ENCODE measurements at regions not wholly inside any gene's neighbourhood (a gene's known extent, or its start where the extent isn't known, plus 50 kb on each side); places are given as distances from the start of the nearest gene placed in this dataset.

GRCh38 chr3:72001758-72002157 lies 216.8 kb upstream of the PROK2 start:
- Histone ChIP-seq H3K27me3 (ENCODE audit: insufficient read depth, poor library complexity, severe bottlenecking) (no peaks in the 10 kb centered on the region), H3K27ac (ENCODE audit: poor library complexity, severe bottlenecking) (no peak overlapping the region), H3K9me3 (ENCODE audit: severe bottlenecking) (no peaks in the 10 kb centered on the region), H3K4me1 (ENCODE audit: insufficient read depth, poor library complexity, severe bottlenecking) (peaks cover 9% of the 10 kb centered on the region), H3K36me3 (ENCODE audit: low read depth) (no peaks in the 10 kb centered on the region), H3K4me3 (ENCODE audit: severe bottlenecking) (no peak overlapping the region)
- ATAC-seq (ENCODE audit: low read depth) (no peak), DNase-seq (ENCODE audit: low spot score) (no peak)
- TF ChIP-seq, protein P1, sequence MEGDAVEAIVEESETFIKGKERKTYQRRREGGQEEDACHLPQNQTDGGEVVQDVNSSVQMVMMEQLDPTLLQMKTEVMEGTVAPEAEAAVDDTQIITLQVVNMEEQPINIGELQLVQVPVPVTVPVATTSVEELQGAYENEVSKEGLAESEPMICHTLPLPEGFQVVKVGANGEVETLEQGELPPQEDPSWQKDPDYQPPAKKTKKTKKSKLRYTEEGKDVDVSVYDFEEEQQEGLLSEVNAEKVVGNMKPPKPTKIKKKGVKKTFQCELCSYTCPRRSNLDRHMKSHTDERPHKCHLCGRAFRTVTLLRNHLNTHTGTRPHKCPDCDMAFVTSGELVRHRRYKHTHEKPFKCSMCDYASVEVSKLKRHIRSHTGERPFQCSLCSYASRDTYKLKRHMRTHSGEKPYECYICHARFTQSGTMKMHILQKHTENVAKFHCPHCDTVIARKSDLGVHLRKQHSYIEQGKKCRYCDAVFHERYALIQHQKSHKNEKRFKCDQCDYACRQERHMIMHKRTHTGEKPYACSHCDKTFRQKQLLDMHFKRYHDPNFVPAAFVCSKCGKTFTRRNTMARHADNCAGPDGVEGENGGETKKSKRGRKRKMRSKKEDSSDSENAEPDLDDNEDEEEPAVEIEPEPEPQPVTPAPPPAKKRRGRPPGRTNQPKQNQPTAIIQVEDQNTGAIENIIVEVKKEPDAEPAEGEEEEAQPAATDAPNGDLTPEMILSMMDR (IDR thresholded peaks at IDR 0.05; ENCODE audit: poor library complexity, severe bottlenecking) = no peak

DNA sequence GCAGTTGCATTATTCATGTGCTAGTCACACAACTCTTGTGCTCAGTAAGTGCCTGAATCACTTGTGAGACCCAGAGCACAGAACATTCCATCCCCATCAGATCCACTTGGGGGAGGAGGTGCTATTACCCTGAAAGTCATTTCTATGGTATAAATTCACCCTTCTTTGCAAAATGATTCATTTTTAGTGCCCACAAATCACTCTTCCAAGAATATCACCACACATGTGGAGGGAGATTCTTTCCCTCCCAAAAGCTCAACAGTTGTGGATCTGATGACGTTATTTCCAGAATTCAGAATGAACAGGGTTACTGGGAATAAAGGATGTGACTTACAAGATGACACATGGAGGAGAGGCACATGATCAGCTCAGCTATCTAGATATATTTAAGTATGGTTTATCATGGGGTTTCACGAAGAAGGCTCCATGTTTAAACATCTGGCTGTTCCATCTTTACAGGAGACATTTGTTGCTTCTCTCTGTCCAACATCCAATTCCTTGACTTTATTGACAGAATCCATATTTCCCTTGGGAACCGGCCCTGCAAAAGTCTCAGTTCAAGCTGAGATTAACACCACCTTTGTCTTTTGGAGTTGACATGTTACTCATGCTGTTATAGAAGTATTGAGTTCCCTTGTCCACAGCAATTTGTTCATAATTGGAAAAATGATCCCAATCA lies 214.2 kb upstream of the PROK2 start:
- DNase-seq (ENCODE audit: low spot score) (no peak), ATAC-seq (ENCODE audit: low read depth) (peak; percentile 94)
- no peaks in the 10 kb centered on the region for H3K27me3 ChIP-seq (ENCODE audit: insufficient read depth, poor library complexity, severe bottlenecking)
- H3K36me3 ChIP-seq (ENCODE audit: low read depth) = no peaks in the 10 kb centered on the region
- H3K4me1 ChIP-seq (ENCODE audit: insufficient read depth, poor library complexity, severe bottlenecking) = peaks cover 9% of the 10 kb centered on the region
- peak overlapping the region; percentile 74 for H3K27ac ChIP-seq (ENCODE audit: poor library complexity, severe bottlenecking)
- no peaks in the 10 kb centered on the region for H3K9me3 ChIP-seq (ENCODE audit: severe bottlenecking)
- TF ChIP-seq, protein P1 (IDR thresholded peaks at IDR 0.05; ENCODE audit: poor library complexity, severe bottlenecking) = no peak
- no peak overlapping the region for H3K4me3 ChIP-seq (ENCODE audit: severe bottlenecking)

GRCh38 chr3:71997066-71997653 lies 212.2 kb upstream of the PROK2 start:
- H3K4me3 ChIP-seq (ENCODE audit: severe bottlenecking) = no peak overlapping the region
- H3K36me3 ChIP-seq (ENCODE audit: low read depth) = no peaks in the 10 kb centered on the region
- DNase-seq (ENCODE audit: low spot score) = no peak
- H3K9me3 ChIP-seq (ENCODE audit: severe bottlenecking) = no peaks in the 10 kb centered on the region
- no peak for ATAC-seq (ENCODE audit: low read depth)
- H3K27me3 ChIP-seq (ENCODE audit: insufficient read depth, poor library complexity, severe bottlenecking) = no peaks in the 10 kb centered on the region
- H3K4me1 ChIP-seq (ENCODE audit: insufficient read depth, poor library complexity, severe bottlenecking) = peaks cover 9% of the 10 kb centered on the region
- TF ChIP-seq, protein P1 (IDR thresholded peaks at IDR 0.05; ENCODE audit: poor library complexity, severe bottlenecking) = no peak
- no peak overlapping the region for H3K27ac ChIP-seq (ENCODE audit: poor library complexity, severe bottlenecking)

DNA sequence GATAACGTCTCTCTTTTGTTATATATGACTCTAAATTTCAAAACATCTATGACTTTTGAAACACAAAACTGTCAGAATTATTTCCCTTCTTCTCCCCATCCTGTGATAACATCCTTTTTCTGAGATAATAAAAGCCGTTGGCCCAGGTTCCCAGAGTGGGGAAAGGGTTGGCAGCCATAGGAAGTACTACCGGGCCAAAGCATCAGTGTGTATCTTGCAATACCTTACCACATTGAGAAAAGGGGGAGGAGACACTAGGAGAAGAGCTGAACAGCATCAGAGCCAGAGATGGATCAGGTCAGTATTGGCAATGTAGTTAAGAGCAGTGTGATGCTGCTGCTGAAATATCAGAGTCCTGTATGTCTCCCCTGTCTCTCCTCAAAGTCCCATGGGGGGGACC lies 210.0 kb upstream of the PROK2 start:
- no peaks in the 10 kb centered on the region for H3K9me3 ChIP-seq (ENCODE audit: severe bottlenecking)
- no peaks in the 10 kb centered on the region for H3K27me3 ChIP-seq (ENCODE audit: insufficient read depth, poor library complexity, severe bottlenecking)
- no peak overlapping the region for H3K4me3 ChIP-seq (ENCODE audit: severe bottlenecking)
- DNase-seq (ENCODE audit: low spot score) = no peak
- TF ChIP-seq, protein P1 (IDR thresholded peaks at IDR 0.05; ENCODE audit: poor library complexity, severe bottlenecking) = no peak
- ATAC-seq (ENCODE audit: low read depth) = no peak
- peaks cover 9% of the 10 kb centered on the region for H3K4me1 ChIP-seq (ENCODE audit: insufficient read depth, poor library complexity, severe bottlenecking)
- H3K36me3 ChIP-seq (ENCODE audit: low read depth) = no peaks in the 10 kb centered on the region
- no peak overlapping the region for H3K27ac ChIP-seq (ENCODE audit: poor library complexity, severe bottlenecking)

DNA sequence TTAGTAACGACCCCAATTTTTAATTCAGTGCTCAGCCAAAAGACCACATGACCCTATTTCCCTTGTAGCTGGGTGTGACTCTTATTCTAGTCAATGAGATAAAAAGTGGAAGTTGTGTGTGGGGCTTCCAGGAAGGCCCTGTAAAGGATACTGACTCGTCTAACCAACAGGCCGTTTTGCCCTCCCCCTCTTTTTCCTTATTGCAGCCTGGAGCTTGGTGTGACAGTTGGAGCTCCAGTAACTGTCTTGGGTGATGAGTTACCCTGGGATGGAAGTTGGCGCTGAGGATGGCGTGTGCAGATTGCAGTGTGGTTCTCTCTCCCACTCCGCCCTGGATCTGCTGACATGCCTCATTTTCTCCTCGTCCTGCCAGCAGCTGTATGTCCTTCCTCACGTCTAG lies 209.3 kb upstream of the PROK2 start:
- no peak for DNase-seq (ENCODE audit: low spot score)
- Histone ChIP-seq H3K36me3 (ENCODE audit: low read depth) (no peaks in the 10 kb centered on the region), H3K4me1 (ENCODE audit: insufficient read depth, poor library complexity, severe bottlenecking) (peaks cover 8% of the 10 kb centered on the region), H3K27me3 (ENCODE audit: insufficient read depth, poor library complexity, severe bottlenecking) (no peaks in the 10 kb centered on the region), H3K9me3 (ENCODE audit: severe bottlenecking) (no peaks in the 10 kb centered on the region), H3K4me3 (ENCODE audit: severe bottlenecking) (no peak overlapping the region), H3K27ac (ENCODE audit: poor library complexity, severe bottlenecking) (no peak overlapping the region)
- no peak for ATAC-seq (ENCODE audit: low read depth)
- TF ChIP-seq, protein P1 (IDR thresholded peaks at IDR 0.05; ENCODE audit: poor library complexity, severe bottlenecking) = no peak
